Keratinocyte (primary cell): ENCODE measurements at regions not wholly inside any gene's neighbourhood (a gene's known extent, or its start where the extent isn't known, plus 50 kb on each side); places are given as distances from the start of the nearest gene placed in this dataset.

Source experiments
- DNase-seq: peaks from one replicate; pipeline ENCODE4 v3.0.0-alpha.2; 2011; ENCODE audit warnings: low read depth, missing footprints, low spot score
- FAIRE-seq: peaks from 2 replicates; lab custom pipeline; 2011; peaks lifted over from hg19 to GRCh38; lab: Jason Lieb, UNC
- H2AFZ ChIP-seq: 2 replicates; pipeline ENCODE4 v1.6.0; 2012; ENCODE audit warnings: low read length, control low read depth, inconsistent platforms; ENCODE audit not compliant: control insufficient read depth
- H3K27ac ChIP-seq: 2 replicates; pipeline ENCODE4 v1.5.1; 2011; ENCODE audit warnings: low read length; ENCODE audit not compliant: control insufficient read depth, insufficient read depth
- H3K27me3 ChIP-seq: 3 replicates; pipeline ENCODE4 v1.6.0; 2011; ENCODE audit warnings: low read length; ENCODE audit not compliant: control insufficient read depth, insufficient read depth; ENCODE audit errors: extremely low read depth
- H3K36me3 ChIP-seq, 2 experiments: 2 replicates in 1 of 2; 3 replicates in 1 of 2; pipeline ENCODE4 v1.5.1; 2011; ENCODE audit warnings: low read length in 2 of 2, mild to moderate bottlenecking in 1 of 2; ENCODE audit not compliant: control insufficient read depth in 2 of 2, insufficient read depth in 2 of 2; ENCODE audit errors: extremely low read depth in 1 of 2
- H3K4me1 ChIP-seq: 3 replicates; pipeline ENCODE4 v1.5.1; 2011; ENCODE audit warnings: low read length; ENCODE audit not compliant: control insufficient read depth, insufficient read depth; ENCODE audit errors: extremely low read depth
- H3K4me2 ChIP-seq: 3 replicates; pipeline ENCODE4 v1.6.0; 2011; ENCODE audit warnings: low read depth, low read length; ENCODE audit not compliant: control insufficient read depth, insufficient read depth; ENCODE audit errors: extremely low read depth
- H3K4me3 ChIP-seq, 3 experiments: fragments of 200-600 bp in 1 of 3; sonication (generic) in 1 of 3; 2 replicates in 2 of 3; 3 replicates in 1 of 3; pipeline ENCODE4 v1.5.1; 2011 to 2016; ENCODE audit warnings: low read length in 3 of 3, mild to moderate bottlenecking in 3 of 3, control low read depth in 2 of 3, inconsistent platforms in 1 of 3, low read depth in 1 of 3, mixed read lengths in 1 of 3, mixed run types in 1 of 3, moderate library complexity in 1 of 3; ENCODE audit not compliant: control insufficient read depth in 2 of 3, insufficient read depth in 2 of 3; ENCODE audit errors: extremely low read depth in 1 of 3
- H3K79me2 ChIP-seq: 2 replicates; pipeline ENCODE4 v1.6.0; 2012; ENCODE audit warnings: low read length; ENCODE audit not compliant: control insufficient read depth, insufficient read depth
- H3K9ac ChIP-seq: 3 replicates; pipeline ENCODE4 v1.6.0; 2011; ENCODE audit warnings: low read length; ENCODE audit not compliant: control insufficient read depth, insufficient read depth; ENCODE audit errors: extremely low read depth
- H3K9me1 ChIP-seq: 3 replicates; pipeline ENCODE4 v1.6.0; 2011; ENCODE audit warnings: low read length; ENCODE audit not compliant: control insufficient read depth, insufficient read depth; ENCODE audit errors: extremely low read depth
- H3K9me3 ChIP-seq: 2 replicates; pipeline ENCODE4 v1.5.1; 2012; ENCODE audit warnings: low read depth, low read length; ENCODE audit not compliant: control insufficient read depth
- H4K20me1 ChIP-seq: 3 replicates; pipeline ENCODE4 v1.6.0; 2011; ENCODE audit warnings: low read length; ENCODE audit not compliant: control insufficient read depth, insufficient read depth; ENCODE audit errors: extremely low read depth
- CTCF ChIP-seq, 3 experiments: IDR thresholded peaks in 1 of 3; conservative IDR thresholded peaks in 1 of 3; optimal IDR thresholded peaks in 1 of 3; 2 replicates in 2 of 3; 3 replicates in 1 of 3; pipeline versions ENCODE3 to v1.5.1; 2011; ENCODE audit warnings: low read length in 3 of 3, mild to moderate bottlenecking in 3 of 3, moderate library complexity in 2 of 3, control low read depth in 1 of 3, inconsistent platforms in 1 of 3; ENCODE audit not compliant: insufficient read depth in 2 of 3; ENCODE audit errors: extremely low read depth in 1 of 3
- EZH2 ChIP-seq: IDR thresholded peaks from one replicate; pipeline ENCODE4 v1.6.1; 2012; ENCODE audit warnings: inconsistent platforms, mild to moderate bottlenecking, low read length, moderate library complexity
- dilution Hi-C: fragments of 300-500 bp; cut with MboI; formaldehyde crosslinking; loops from one replicate; pipeline ENCODE4 v1.7.0; 2020; ENCODE audit warnings: low sequenced_read_pairs; ENCODE audit not compliant: extremely low pct_ligation_motif_present

GRCh38 chr16:79772784-79773183 lies 172.2 kb upstream of the MAF start:
- Histone ChIP-seq H3K4me3 (no peak overlapping the region), H4K20me1 (no peaks in the 10 kb centered on the region), H2AFZ (no peak overlapping the region), H3K9me1 (no peaks in the 10 kb centered on the region), H3K79me2 (no peaks in the 10 kb centered on the region), H3K27me3 (no peaks in the 10 kb centered on the region), H3K4me1 (peaks cover 31% of the 10 kb centered on the region), H3K4me2 (no peak overlapping the region), H3K9me3 (no peaks in the 10 kb centered on the region), H3K27ac (no peak overlapping the region), H3K36me3 (no peaks in the 10 kb centered on the region), H3K9ac (no peak overlapping the region)
- TF ChIP-seq CTCF (optimal IDR thresholded peaks at IDR 0.05 in 1 of 3, IDR thresholded peaks at IDR 0.05 in 1 of 3, conservative IDR thresholded peaks at IDR 0.05 in 1 of 3; ENCODE audit: extremely low read depth in 1 of 3, insufficient read depth in 2 of 3, low read length in 3 of 3) (no peak), EZH2 (no peak)
- dilution Hi-C loops: no loop called here
- DNase-seq: no peak
- FAIRE-seq: no peak

GRCh38 chr16:79772048-79772447 lies 171.5 kb upstream of the MAF start:
- dilution Hi-C loops: no loop called here
- no peaks in the 10 kb centered on the region for H3K9me1 ChIP-seq
- TF ChIP-seq EZH2 (no peak), CTCF (optimal IDR thresholded peaks at IDR 0.05 in 1 of 3, IDR thresholded peaks at IDR 0.05 in 1 of 3, conservative IDR thresholded peaks at IDR 0.05 in 1 of 3; ENCODE audit: extremely low read depth in 1 of 3, insufficient read depth in 2 of 3, low read length in 3 of 3) (no peak)

More at GRCh38 chr16:79772048-79772447, 171.5 kb upstream of the MAF start:
- Histone ChIP-seq H3K4me2 (no peak overlapping the region), H2AFZ (peak overlapping the region; percentile 13), H3K79me2 (no peaks in the 10 kb centered on the region), H3K27me3 (no peaks in the 10 kb centered on the region), H3K4me1 (peaks cover 33% of the 10 kb centered on the region), H3K27ac (no peak overlapping the region), H3K9ac (no peak overlapping the region), H3K9me3 (no peaks in the 10 kb centered on the region), H3K36me3 (no peaks in the 10 kb centered on the region), H3K4me3 (no peak overlapping the region), H4K20me1 (no peaks in the 10 kb centered on the region)
- FAIRE-seq (no peak), DNase-seq (no peak)
